Mesenchymal stem cell (in vitro differentiated cells and primary cell): ENCODE measurements at regions not wholly inside any gene's neighbourhood (a gene's known extent, or its start where the extent isn't known, plus 50 kb on each side); places are given as distances from the start of the nearest gene placed in this dataset.

Source experiments
- DNase-seq: peaks from one replicate; pipeline ENCODE4 v3.0.0-alpha.2; 2013
- H2AFZ ChIP-seq: one replicate; pipeline ENCODE4 v1.6.1; 2013; ENCODE audit warnings: low read depth, mild to moderate bottlenecking, control low read depth, inconsistent platforms, low read length, moderate library complexity
- H2AK5ac ChIP-seq: 2 replicates; pipeline ENCODE4 v1.6.1; 2013; ENCODE audit warnings: low read length, moderate library complexity, mild to moderate bottlenecking, inconsistent platforms; ENCODE audit not compliant: severe bottlenecking
- H2BK120ac ChIP-seq: one replicate; pipeline ENCODE4 v1.6.1; 2013; ENCODE audit warnings: low read depth, mild to moderate bottlenecking, inconsistent platforms, low read length, moderate library complexity
- H2BK12ac ChIP-seq, 2 experiments: one replicate each; pipeline ENCODE4 v1.6.1; 2013; ENCODE audit warnings: inconsistent platforms in 2 of 2, low read length in 2 of 2, mild to moderate bottlenecking in 2 of 2, moderate library complexity in 2 of 2, control low read depth in 1 of 2
- H2BK15ac ChIP-seq: one replicate; pipeline ENCODE4 v1.6.1; 2013; ENCODE audit warnings: mild to moderate bottlenecking, low read depth, inconsistent platforms; ENCODE audit not compliant: poor library complexity, severe bottlenecking
- H2BK5ac ChIP-seq: 2 replicates; pipeline ENCODE4 v1.6.1; 2013; ENCODE audit warnings: low read depth, mild to moderate bottlenecking, low read length, control low read depth, inconsistent platforms; ENCODE audit not compliant: poor library complexity, severe bottlenecking
- H3K14ac ChIP-seq, 2 experiments: one replicate each; pipeline ENCODE4 v1.6.1; 2013; ENCODE audit warnings: inconsistent platforms in 2 of 2, low read length in 2 of 2, control low read depth in 1 of 2, mild to moderate bottlenecking in 1 of 2, moderate library complexity in 1 of 2
- H3K18ac ChIP-seq, 2 experiments: one replicate each; pipeline ENCODE4 v1.6.1; 2013; ENCODE audit warnings: inconsistent platforms in 2 of 2, low read length in 2 of 2, control low read depth in 1 of 2, low read depth in 1 of 2, mild to moderate bottlenecking in 1 of 2
- H3K23ac ChIP-seq, 2 experiments: one replicate each; pipeline ENCODE4 v1.6.1; 2013; ENCODE audit warnings: inconsistent platforms in 2 of 2, low read length in 2 of 2, mild to moderate bottlenecking in 2 of 2, moderate library complexity in 2 of 2, control low read depth in 1 of 2
- H3K27ac ChIP-seq: 2 replicates; pipeline ENCODE4 v1.5.1; 2013; ENCODE audit warnings: mild to moderate bottlenecking, moderate library complexity, low read length, control low read depth, inconsistent platforms; ENCODE audit not compliant: poor library complexity, severe bottlenecking
- H3K27me3 ChIP-seq, 2 experiments: 2 replicates each; pipeline versions ENCODE4 v1.6.1 to v1.7.0; 2013; ENCODE audit warnings: low read length in 2 of 2, mild to moderate bottlenecking in 2 of 2, moderate library complexity in 2 of 2, control low read depth in 1 of 2, inconsistent platforms in 1 of 2; ENCODE audit not compliant: control insufficient read depth in 1 of 2, insufficient read depth in 1 of 2
- H3K36me3 ChIP-seq, 2 experiments: 2 replicates each; pipeline versions ENCODE4 v1.6.1 to v1.7.0; 2013; ENCODE audit warnings: low read length in 2 of 2, control low read depth in 1 of 2, inconsistent platforms in 1 of 2, low read depth in 1 of 2, mild to moderate bottlenecking in 1 of 2; ENCODE audit not compliant: insufficient read depth in 2 of 2, control insufficient read depth in 1 of 2
- H3K4ac ChIP-seq, 2 experiments: one replicate each; pipeline ENCODE4 v1.6.1; 2013; ENCODE audit warnings: inconsistent platforms in 2 of 2, low read length in 2 of 2, mild to moderate bottlenecking in 2 of 2, moderate library complexity in 2 of 2, control low read depth in 1 of 2, low read depth in 1 of 2
- H3K4me1 ChIP-seq: 2 replicates; pipeline ENCODE4 v1.6.1; 2013; ENCODE audit warnings: low read depth, low read length, control low read depth; ENCODE audit not compliant: control insufficient read depth, insufficient read depth
- H3K4me2 ChIP-seq: 2 replicates; pipeline ENCODE4 v1.6.1; 2013; ENCODE audit warnings: low read length, mild to moderate bottlenecking, inconsistent platforms; ENCODE audit not compliant: poor library complexity, severe bottlenecking
- H3K4me3 ChIP-seq, 2 experiments: 2 replicates each; pipeline versions ENCODE4 v1.5.1 to v1.7.0; 2013; ENCODE audit warnings: low read length in 2 of 2, mild to moderate bottlenecking in 2 of 2, control low read depth in 1 of 2, low read depth in 1 of 2; ENCODE audit not compliant: insufficient read depth in 1 of 2
- H3K79me1 ChIP-seq: replicated peaks from 2 replicates; pipeline ENCODE4 v1.6.1; 2013; ENCODE audit warnings: mild to moderate bottlenecking, control low read depth, low read length, inconsistent platforms; ENCODE audit not compliant: poor library complexity, severe bottlenecking
- H3K9ac ChIP-seq: 2 replicates; pipeline ENCODE4 v1.7.0; 2013; ENCODE audit warnings: mild to moderate bottlenecking, low read length, moderate library complexity
- H3K9me3 ChIP-seq: 2 replicates; pipeline ENCODE4 v1.7.0; 2013; ENCODE audit warnings: mild to moderate bottlenecking, low read length; ENCODE audit not compliant: control insufficient read depth
- H4K8ac ChIP-seq: one replicate; pipeline ENCODE4 v1.6.1; 2013; ENCODE audit warnings: inconsistent platforms, mild to moderate bottlenecking, low read length, moderate library complexity
- H4K91ac ChIP-seq: one replicate; pipeline ENCODE4 v1.6.1; 2013; ENCODE audit warnings: mild to moderate bottlenecking, low read length, inconsistent platforms
- WGBS: methylation state at CpG from one replicate; pipeline ENCODE4 v1.1.7; 2013; ENCODE audit warnings: mixed read lengths; 5-methylcytosine and 5-hydroxymethylcytosine counted together

- H3K9ac ChIP-seq = no peak overlapping the region
- H3K18ac ChIP-seq = no peak overlapping the region
- H3K4me2 ChIP-seq = no peak overlapping the region
- H3K4me3 ChIP-seq = no peak overlapping the region
- 72% methylated on average over 4 of the region's 4 CpGs for WGBS
- DNase-seq = no peak
- H3K27ac ChIP-seq = no peak overlapping the region
- no peak overlapping the region for H2BK5ac ChIP-seq
- no peak overlapping the region for H2AK5ac ChIP-seq
- H2BK120ac ChIP-seq = no peak overlapping the region
- H3K4ac ChIP-seq = no peak overlapping the region
- H3K79me1 ChIP-seq = no peaks in the 10 kb centered on the region
- H2AFZ ChIP-seq = no peak overlapping the region
- H3K14ac ChIP-seq = no peak overlapping the region
- no peaks in the 10 kb centered on the region for H3K36me3 ChIP-seq
- peaks cover 4% of the 10 kb centered on the region for H3K9me3 ChIP-seq
- H3K4me1 ChIP-seq = no peaks in the 10 kb centered on the region
- no peaks in the 10 kb centered on the region for H3K27me3 ChIP-seq
- H4K8ac ChIP-seq = no peak overlapping the region
- no peak overlapping the region for H2BK15ac ChIP-seq
- H4K91ac ChIP-seq = no peak overlapping the region
- H2BK12ac ChIP-seq = no peak overlapping the region
- H3K23ac ChIP-seq = no peak overlapping the region
These were observed 1071.2 kb upstream of the ADGRL3 start for GRCh38 chr4:60128888-60129287.

GRCh38 chr4:60129740-60130139 is 1070.4 kb upstream of the ADGRL3 start:
- Histone ChIP-seq H4K91ac (no peak overlapping the region), H2AK5ac (no peak overlapping the region), H2AFZ (no peak overlapping the region), H3K18ac (no peak overlapping the region), H4K8ac (no peak overlapping the region), H3K14ac (no peak overlapping the region), H3K4me2 (no peak overlapping the region), H3K4me1 (no peaks in the 10 kb centered on the region), H2BK5ac (no peak overlapping the region), H3K4me3 (no peak overlapping the region), H3K9me3 (no peaks in the 10 kb centered on the region), H2BK12ac (no peak overlapping the region), H3K27ac (no peak overlapping the region), H3K23ac (no peak overlapping the region), H3K79me1 (no peaks in the 10 kb centered on the region), H3K27me3 (no peaks in the 10 kb centered on the region), H2BK120ac (no peak overlapping the region), H3K36me3 (no peaks in the 10 kb centered on the region), H3K4ac (no peak overlapping the region), H2BK15ac (no peak overlapping the region), H3K9ac (no peak overlapping the region)
- DNase-seq = no peak
- WGBS = 68% methylated on average over 1 of the region's 1 CpG

GRCh38 chr4:60133375-60133774 is 1066.8 kb upstream of the ADGRL3 start:
- H3K9me3 ChIP-seq = no peaks in the 10 kb centered on the region
- H3K14ac ChIP-seq = no peak overlapping the region
- no peak overlapping the region for H2AFZ ChIP-seq
- no peak overlapping the region for H3K23ac ChIP-seq
- no peak overlapping the region for H2BK15ac ChIP-seq
- H3K4me1 ChIP-seq = no peaks in the 10 kb centered on the region
- DNase-seq = peak; percentile 23
- H4K8ac ChIP-seq = no peak overlapping the region
- H3K4me3 ChIP-seq = no peak overlapping the region
- no peak overlapping the region for H3K4me2 ChIP-seq
- H3K9ac ChIP-seq = no peak overlapping the region
- no peaks in the 10 kb centered on the region for H3K27me3 ChIP-seq
- WGBS = 87% methylated on average over 1 of the region's 1 CpG
- H2BK120ac ChIP-seq = no peak overlapping the region
- H3K79me1 ChIP-seq = no peaks in the 10 kb centered on the region
- H3K4ac ChIP-seq = no peak overlapping the region
- H3K27ac ChIP-seq = no peak overlapping the region
- H3K18ac ChIP-seq = no peak overlapping the region
- H2BK5ac ChIP-seq = no peak overlapping the region
- H2BK12ac ChIP-seq = no peak overlapping the region
- no peak overlapping the region for H4K91ac ChIP-seq
- no peaks in the 10 kb centered on the region for H3K36me3 ChIP-seq
- H2AK5ac ChIP-seq = no peak overlapping the region

GRCh38 chr4:60134099-60134498 is 1066.0 kb upstream of the ADGRL3 start:
- Histone ChIP-seq H3K4me1 (no peaks in the 10 kb centered on the region), H2BK120ac (no peak overlapping the region), H2AFZ (no peak overlapping the region), H3K27ac (no peak overlapping the region), H4K91ac (no peak overlapping the region), H3K27me3 (no peaks in the 10 kb centered on the region), H3K4me2 (no peak overlapping the region), H3K79me1 (no peaks in the 10 kb centered on the region), H3K4me3 (no peak overlapping the region), H2AK5ac (no peak overlapping the region), H3K18ac (no peak overlapping the region), H3K23ac (no peak overlapping the region), H2BK15ac (no peak overlapping the region), H3K9ac (no peak overlapping the region), H3K36me3 (no peaks in the 10 kb centered on the region), H2BK12ac (no peak overlapping the region), H3K4ac (no peak overlapping the region), H3K9me3 (no peaks in the 10 kb centered on the region), H4K8ac (no peak overlapping the region), H3K14ac (no peak overlapping the region), H2BK5ac (no peak overlapping the region)
- peak; percentile 26 for DNase-seq
- WGBS = 83% methylated on average over 6 of the region's 7 CpGs
